SK-N-SH (cell line): ENCODE measurements at regions not wholly inside any gene's neighbourhood (a gene's known extent, or its start where the extent isn't known, plus 50 kb on each side); places are given as distances from the start of the nearest gene placed in this dataset.

Source experiments
- FOXJ3 ChIP-seq: sonication (generic); formaldehyde crosslinking; IDR thresholded peaks from 2 replicates; pipeline ENCODE4 v1.5.1; 2020; ENCODE audit warnings: mild to moderate bottlenecking, missing genetic modification reagents
- REST ChIP-seq: IDR thresholded peaks from 2 replicates; pipeline ENCODE4 v1.6.1; 2012; ENCODE audit warnings: mild to moderate bottlenecking, low read depth, low read length, moderate library complexity
- SIN3A ChIP-seq: IDR thresholded peaks from 2 replicates; pipeline ENCODE4 v1.6.1; 2012; ENCODE audit warnings: low read depth, mild to moderate bottlenecking, low read length, moderate library complexity, borderline replicate concordance

- TF ChIP-seq REST = no peak
- TF ChIP-seq FOXJ3 (CRISPR knock-in tag) = no peak
- TF ChIP-seq SIN3A = no peak
Observed at GRCh38 chr13:44026194-44026593, 146.5 kb downstream of the LACC1 start.
